Neural progenitor cell (in vitro differentiated cells): ENCODE measurements at regions not wholly inside any gene's neighbourhood (a gene's known extent, or its start where the extent isn't known, plus 50 kb on each side); places are given as distances from the start of the nearest gene placed in this dataset.

Source experiments
- DNase-seq: peaks from one replicate; pipeline ENCODE4 v3.0.0-alpha.2; 2016; ENCODE audit warnings: low spot score
- H2AFZ ChIP-seq: fragments of 200-600 bp; sonication (generic); replicated peaks from 2 replicates; pipeline ENCODE4 v1.6.1; 2016; ENCODE audit warnings: antibody characterized with exemption
- H3F3A ChIP-seq: fragments of 200-600 bp; sonication (generic); 2 replicates; pipeline ENCODE4 v1.6.1; 2016; ENCODE audit warnings: antibody characterized with exemption, low read depth
- H3K27ac ChIP-seq: fragments of 200-600 bp; sonication (generic); 2 replicates; pipeline ENCODE4 v1.5.1; 2016; ENCODE audit warnings: mild to moderate bottlenecking
- H3K27me3 ChIP-seq: fragments of 200-600 bp; sonication (generic); 2 replicates; pipeline ENCODE4 v1.6.1; 2016; ENCODE audit warnings: mild to moderate bottlenecking, moderate library complexity
- H3K36me3 ChIP-seq: fragments of 200-600 bp; sonication (generic); 2 replicates; pipeline ENCODE4 v1.5.1; 2016
- H3K4me1 ChIP-seq: fragments of 200-600 bp; sonication (generic); 2 replicates; pipeline ENCODE4 v1.6.1; 2016; ENCODE audit warnings: mixed run types
- H3K4me2 ChIP-seq: fragments of 200-600 bp; sonication (generic); 2 replicates; pipeline ENCODE4 v1.6.1; 2016
- H3K4me3 ChIP-seq: fragments of 200-600 bp; sonication (generic); 2 replicates; pipeline ENCODE4 v1.5.1; 2016
- H3K79me2 ChIP-seq: fragments of 200-600 bp; sonication (generic); 2 replicates; pipeline ENCODE4 v1.6.1; 2016; ENCODE audit warnings: low read depth
- H3K9ac ChIP-seq: fragments of 200-600 bp; sonication (generic); 2 replicates; pipeline ENCODE4 v1.6.1; 2016
- H3K9me3 ChIP-seq: fragments of 200-600 bp; sonication (generic); 2 replicates; pipeline ENCODE4 v1.5.1; 2016; ENCODE audit warnings: low read depth
- H4K20me1 ChIP-seq: fragments of 200-600 bp; sonication (generic); 2 replicates; pipeline ENCODE4 v1.6.1; 2016; ENCODE audit warnings: low read depth
- H3K27ac Mint-ChIP-seq: 3 replicates; pipeline ENCODE4 v1.8.0; 2021; ENCODE audit warnings: mixed read lengths
- H3K27me3 Mint-ChIP-seq: 2 replicates; pipeline ENCODE4 v1.8.0; 2022; ENCODE audit warnings: low read depth, mild to moderate bottlenecking, inconsistent platforms, moderate library complexity, mixed read lengths; ENCODE audit not compliant: insufficient read depth
- H3K36me3 Mint-ChIP-seq: 3 replicates; pipeline ENCODE4 v1.8.0; 2021; ENCODE audit warnings: mixed read lengths
- H3K4me1 Mint-ChIP-seq: 3 replicates; pipeline ENCODE4 v1.8.0; 2021; ENCODE audit warnings: mixed read lengths
- H3K4me3 Mint-ChIP-seq: 3 replicates; pipeline ENCODE4 v1.8.0; 2021; ENCODE audit warnings: mild to moderate bottlenecking, moderate library complexity, mixed read lengths
- H3K9me3 Mint-ChIP-seq: 3 replicates; pipeline ENCODE4 v1.8.0; 2020; ENCODE audit warnings: mixed read lengths
- CTCF ChIP-seq: fragments of 200-600 bp; sonication (generic); IDR thresholded peaks from 2 replicates; pipeline ENCODE4 v1.5.1; 2017; ENCODE audit warnings: antibody characterized with exemption, mild to moderate bottlenecking
- EZH2 ChIP-seq: fragments of 200-600 bp; sonication (generic); IDR thresholded peaks from 2 replicates; pipeline ENCODE4 v1.6.1; 2017; ENCODE audit warnings: antibody characterized with exemption, mild to moderate bottlenecking, moderate library complexity
- EZH2phosphoT487 ChIP-seq: fragments of 200-600 bp; sonication (generic); IDR thresholded peaks from 2 replicates; pipeline ENCODE4 v1.6.1; 2017; ENCODE audit warnings: antibody characterized with exemption

- Histone ChIP-seq H3K36me3 (no peaks in the 10 kb centered on the region), H3K27me3 (no peaks in the 10 kb centered on the region), H3K4me3 (no peak overlapping the region), H2AFZ (no peak overlapping the region), H3K9ac (no peak overlapping the region), H3K27ac (no peak overlapping the region), H3F3A (no peaks in the 10 kb centered on the region), H3K4me2 (no peak overlapping the region), H4K20me1 (no peaks in the 10 kb centered on the region), H3K79me2 (no peaks in the 10 kb centered on the region), H3K4me1 (no peaks in the 10 kb centered on the region), H3K9me3 (no peaks in the 10 kb centered on the region)
- no peaks in the 10 kb centered on the region for H3K27me3 Mint-ChIP-seq
- peaks cover 12% of the 10 kb centered on the region for H3K4me1 Mint-ChIP-seq
- TF ChIP-seq EZH2 (no peak), EZH2phosphoT487 (no peak), CTCF (no peak)
- no peaks in the 10 kb centered on the region for H3K36me3 Mint-ChIP-seq
- DNase-seq = no peak
- no peak overlapping the region for H3K27ac Mint-ChIP-seq
- peaks cover 2% of the 10 kb centered on the region for H3K9me3 Mint-ChIP-seq
- no peak overlapping the region for H3K4me3 Mint-ChIP-seq
Observed at GRCh38 chr3:55159711-55160110, 231.9 kb upstream of the LRTM1 start.

GRCh38 chr3:55159016-55159415 lies 231.2 kb upstream of the LRTM1 start:
- no peak overlapping the region for H3K4me3 Mint-ChIP-seq

GRCh38 chr3:55158345-55158744 lies 230.5 kb upstream of the LRTM1 start:
- Mint-ChIP-seq H3K36me3 (no peaks in the 10 kb centered on the region), H3K4me3 (no peak overlapping the region), H3K9me3 (peaks cover 2% of the 10 kb centered on the region), H3K27me3 (peaks cover 4% of the 10 kb centered on the region), H3K27ac (no peak overlapping the region), H3K4me1 (peaks cover 12% of the 10 kb centered on the region)
- Histone ChIP-seq H2AFZ (no peak overlapping the region), H3K27ac (no peak overlapping the region), H3F3A (no peaks in the 10 kb centered on the region), H3K4me2 (no peak overlapping the region), H3K27me3 (no peaks in the 10 kb centered on the region), H3K9ac (no peak overlapping the region), H4K20me1 (no peaks in the 10 kb centered on the region), H3K4me3 (no peak overlapping the region), H3K36me3 (no peaks in the 10 kb centered on the region), H3K9me3 (no peaks in the 10 kb centered on the region), H3K79me2 (no peaks in the 10 kb centered on the region), H3K4me1 (no peaks in the 10 kb centered on the region)
- no peak for TF ChIP-seq EZH2
- no peak for TF ChIP-seq CTCF
- TF ChIP-seq EZH2phosphoT487 = no peak
- DNase-seq = no peak

More at GRCh38 chr3:55159016-55159415, 231.2 kb upstream of the LRTM1 start:
- H3K4me1 Mint-ChIP-seq = peaks cover 12% of the 10 kb centered on the region
- TF ChIP-seq EZH2 = no peak
- TF ChIP-seq CTCF = no peak
- TF ChIP-seq EZH2phosphoT487 = no peak
- H3K4me1 ChIP-seq = no peaks in the 10 kb centered on the region
- H3K27ac ChIP-seq = no peak overlapping the region
- H3K9ac ChIP-seq = no peak overlapping the region
- H3K9me3 Mint-ChIP-seq = peaks cover 2% of the 10 kb centered on the region
- H3K4me3 ChIP-seq = no peak overlapping the region
- H3F3A ChIP-seq = no peaks in the 10 kb centered on the region
- no peaks in the 10 kb centered on the region for H3K27me3 ChIP-seq
- H3K36me3 Mint-ChIP-seq = no peaks in the 10 kb centered on the region
- H3K27me3 Mint-ChIP-seq = peaks cover 3% of the 10 kb centered on the region
- no peak overlapping the region for H2AFZ ChIP-seq
- H3K36me3 ChIP-seq = no peaks in the 10 kb centered on the region
- DNase-seq = no peak
- no peaks in the 10 kb centered on the region for H3K9me3 ChIP-seq
- no peaks in the 10 kb centered on the region for H3K79me2 ChIP-seq
- H4K20me1 ChIP-seq = no peaks in the 10 kb centered on the region
- no peak overlapping the region for H3K4me2 ChIP-seq
- H3K27ac Mint-ChIP-seq = no peak overlapping the region

GRCh38 chr3:55157731-55158130 lies 229.9 kb upstream of the LRTM1 start:
- H3K36me3 ChIP-seq = no peaks in the 10 kb centered on the region
- no peaks in the 10 kb centered on the region for H3K79me2 ChIP-seq
- peaks cover 5% of the 10 kb centered on the region for H3K27me3 Mint-ChIP-seq
- H3K4me1 ChIP-seq = no peaks in the 10 kb centered on the region
- H3K4me3 Mint-ChIP-seq = no peak overlapping the region
- H3K9me3 Mint-ChIP-seq = peaks cover 2% of the 10 kb centered on the region
- TF ChIP-seq CTCF = no peak
- no peak for TF ChIP-seq EZH2
- TF ChIP-seq EZH2phosphoT487 = no peak
- no peak overlapping the region for H3K27ac Mint-ChIP-seq
- peaks cover 12% of the 10 kb centered on the region for H3K4me1 Mint-ChIP-seq
- H2AFZ ChIP-seq = no peak overlapping the region
- H3K36me3 Mint-ChIP-seq = no peaks in the 10 kb centered on the region
- H4K20me1 ChIP-seq = no peaks in the 10 kb centered on the region
- no peaks in the 10 kb centered on the region for H3K9me3 ChIP-seq
- no peaks in the 10 kb centered on the region for H3F3A ChIP-seq
- no peak for DNase-seq
- no peak overlapping the region for H3K4me2 ChIP-seq
- no peak overlapping the region for H3K27ac ChIP-seq
- no peak overlapping the region for H3K9ac ChIP-seq
- H3K4me3 ChIP-seq = no peak overlapping the region
- no peaks in the 10 kb centered on the region for H3K27me3 ChIP-seq
